ENCODE measurements at regions not wholly inside any gene's neighbourhood (a gene's known extent, or its start where the extent isn't known, plus 50 kb on each side); places are given as distances from the start of the nearest gene placed in this dataset.

DNA sequence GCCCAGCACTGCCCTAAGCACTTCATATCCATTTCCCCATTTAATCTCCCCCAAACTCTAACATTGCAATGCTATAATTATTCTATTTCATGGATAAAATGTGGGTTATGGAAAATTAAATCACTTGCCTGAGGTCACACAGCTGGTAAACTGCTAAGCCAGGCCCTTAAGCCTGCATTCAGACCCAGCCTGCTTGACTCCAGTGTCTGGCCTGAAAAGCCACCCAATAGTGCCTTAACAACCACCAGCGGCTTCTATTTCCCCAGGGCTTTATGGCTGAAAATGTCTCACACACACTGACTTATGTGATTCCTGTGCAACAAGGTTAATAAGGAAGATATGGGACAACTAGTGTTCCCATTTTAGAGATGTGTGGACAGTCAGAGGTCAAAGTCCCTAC is 178.5 kb upstream of the SNX19 start:
- DNase-seq (ENCODE audit: low spot score): no peak
- Histone ChIP-seq H3K36me3 (no peaks in the 10 kb centered on the region), H3K27ac (no peak overlapping the region), H3K9me3 (no peaks in the 10 kb centered on the region), H3K4me3 (no peak overlapping the region), H3K27me3 (no peaks in the 10 kb centered on the region), H3K4me1 (no peaks in the 10 kb centered on the region)
- TF ChIP-seq, protein P1, sequence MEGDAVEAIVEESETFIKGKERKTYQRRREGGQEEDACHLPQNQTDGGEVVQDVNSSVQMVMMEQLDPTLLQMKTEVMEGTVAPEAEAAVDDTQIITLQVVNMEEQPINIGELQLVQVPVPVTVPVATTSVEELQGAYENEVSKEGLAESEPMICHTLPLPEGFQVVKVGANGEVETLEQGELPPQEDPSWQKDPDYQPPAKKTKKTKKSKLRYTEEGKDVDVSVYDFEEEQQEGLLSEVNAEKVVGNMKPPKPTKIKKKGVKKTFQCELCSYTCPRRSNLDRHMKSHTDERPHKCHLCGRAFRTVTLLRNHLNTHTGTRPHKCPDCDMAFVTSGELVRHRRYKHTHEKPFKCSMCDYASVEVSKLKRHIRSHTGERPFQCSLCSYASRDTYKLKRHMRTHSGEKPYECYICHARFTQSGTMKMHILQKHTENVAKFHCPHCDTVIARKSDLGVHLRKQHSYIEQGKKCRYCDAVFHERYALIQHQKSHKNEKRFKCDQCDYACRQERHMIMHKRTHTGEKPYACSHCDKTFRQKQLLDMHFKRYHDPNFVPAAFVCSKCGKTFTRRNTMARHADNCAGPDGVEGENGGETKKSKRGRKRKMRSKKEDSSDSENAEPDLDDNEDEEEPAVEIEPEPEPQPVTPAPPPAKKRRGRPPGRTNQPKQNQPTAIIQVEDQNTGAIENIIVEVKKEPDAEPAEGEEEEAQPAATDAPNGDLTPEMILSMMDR (IDR thresholded peaks at IDR 0.05): no peak

DNA sequence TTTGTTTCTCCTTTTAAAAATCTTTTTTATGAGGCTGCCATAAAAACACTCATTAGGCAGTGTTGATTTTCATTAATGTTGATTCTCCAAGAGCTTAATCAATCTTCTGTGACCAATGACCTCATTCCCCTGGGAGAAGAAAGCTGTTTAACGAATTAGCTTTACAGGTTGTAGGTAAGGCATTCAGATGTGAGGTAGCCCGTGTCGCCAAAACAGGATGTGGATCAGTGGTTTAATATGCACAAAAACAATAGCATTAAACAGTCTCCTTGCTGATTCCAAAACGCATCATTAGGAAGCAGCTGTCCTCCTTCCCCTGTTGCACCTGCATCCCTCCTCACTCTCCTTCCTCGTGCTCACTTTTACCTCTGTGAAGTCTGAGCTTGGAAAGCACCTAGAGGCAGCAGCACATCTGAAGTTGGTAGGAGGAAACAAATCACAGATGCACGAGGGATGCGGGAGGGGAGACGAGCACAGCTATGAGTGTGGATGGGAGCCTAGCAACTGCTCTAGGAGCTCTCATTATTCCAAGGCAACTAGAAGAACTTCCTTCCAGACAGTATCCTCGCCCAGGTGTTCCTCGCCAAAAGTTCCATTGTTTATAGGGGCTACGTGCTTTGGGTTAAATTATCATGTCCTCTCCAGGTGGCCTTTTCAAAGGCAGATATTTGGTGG is 179.4 kb upstream of the SNX19 start:
- H3K27me3 ChIP-seq: no peaks in the 10 kb centered on the region
- no peaks in the 10 kb centered on the region for H3K36me3 ChIP-seq
- DNase-seq (ENCODE audit: low spot score): no peak
- no peaks in the 10 kb centered on the region for H3K4me1 ChIP-seq
- H3K9me3 ChIP-seq: no peaks in the 10 kb centered on the region
- H3K27ac ChIP-seq: no peak overlapping the region
- no peak overlapping the region for H3K4me3 ChIP-seq
- TF ChIP-seq, protein P1 (IDR thresholded peaks at IDR 0.05): no peak

DNA sequence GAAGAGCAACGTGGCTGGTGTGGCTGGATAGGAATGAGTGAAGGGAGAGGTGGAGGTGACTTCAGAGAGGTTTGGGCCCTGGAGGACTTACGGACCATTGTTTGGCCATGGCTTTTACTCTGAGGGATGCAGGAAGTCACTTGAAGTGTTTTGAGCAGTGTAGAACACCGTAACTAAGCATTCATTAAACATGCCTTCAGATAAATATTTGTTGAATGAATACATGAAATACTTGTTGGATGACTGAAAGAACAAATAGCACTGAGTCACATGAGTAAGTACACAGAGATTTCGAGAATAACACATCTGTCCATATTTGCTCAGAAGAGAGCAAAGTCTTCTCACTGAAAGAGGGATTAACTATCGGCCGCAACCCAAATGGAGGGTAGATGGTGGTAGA is 182.7 kb upstream of the SNX19 start:
- H3K4me3 ChIP-seq: no peak overlapping the region

DNA sequence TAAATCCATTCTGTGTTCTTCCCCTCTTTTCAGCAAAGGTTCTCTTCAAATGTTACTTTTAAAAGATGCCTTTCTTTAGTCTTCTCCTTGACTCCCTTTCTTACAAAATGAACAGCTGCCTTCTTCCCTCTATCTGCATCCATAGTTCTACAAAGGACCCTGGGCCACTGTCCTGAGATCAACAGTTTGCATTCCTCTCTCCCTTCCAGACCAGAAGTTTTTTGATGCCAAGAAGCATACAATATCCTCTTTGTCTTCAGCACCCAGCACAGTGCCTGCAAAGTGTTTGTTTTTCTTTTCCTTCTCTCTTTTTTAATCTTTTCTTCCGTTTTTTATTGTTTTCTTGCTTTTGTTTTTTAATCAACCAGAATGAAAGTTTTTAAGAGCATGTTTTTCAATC is 183.5 kb upstream of the SNX19 start:
- TF ChIP-seq, protein P1 (IDR thresholded peaks at IDR 0.05): no peak

More for the DNA sequence above, 182.7 kb upstream of the SNX19 start:
- H3K9me3 ChIP-seq: no peaks in the 10 kb centered on the region
- TF ChIP-seq, protein P1 (IDR thresholded peaks at IDR 0.05): no peak
- H3K27ac ChIP-seq: no peak overlapping the region
- no peaks in the 10 kb centered on the region for H3K36me3 ChIP-seq
- no peaks in the 10 kb centered on the region for H3K4me1 ChIP-seq
- no peaks in the 10 kb centered on the region for H3K27me3 ChIP-seq
- DNase-seq (ENCODE audit: low spot score): no peak

DNA sequence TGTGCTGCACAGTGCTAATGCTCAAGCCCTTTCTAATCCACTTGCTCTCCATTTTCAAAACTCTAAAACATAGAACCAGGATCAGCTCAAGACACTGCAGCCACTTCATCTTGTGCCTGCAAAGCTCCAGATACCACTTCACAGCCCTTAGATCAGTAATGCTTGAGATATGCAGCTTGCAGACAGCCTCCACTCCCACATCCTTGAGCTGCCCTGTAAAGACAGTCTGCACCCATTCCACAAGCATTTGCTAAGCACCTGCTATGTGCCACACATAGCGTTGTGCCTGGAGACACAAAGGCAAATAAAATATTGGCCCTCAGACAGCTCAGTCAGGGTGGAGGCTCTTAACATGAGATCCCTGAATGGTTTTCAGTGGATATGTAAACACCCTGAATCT is 192.5 kb upstream of the SNX19 start:
- Histone ChIP-seq H3K27ac (no peak overlapping the region), H3K27me3 (no peaks in the 10 kb centered on the region), H3K36me3 (no peaks in the 10 kb centered on the region), H3K4me3 (no peak overlapping the region), H3K9me3 (peaks cover 0 to 17% of the 10 kb centered on the region in 2 donors), H3K4me1 (no peaks in the 10 kb centered on the region)
- DNase-seq (ENCODE audit: low spot score): no peak
- TF ChIP-seq, protein P1 (IDR thresholded peaks at IDR 0.05): no peak

More for the DNA sequence above, 183.5 kb upstream of the SNX19 start:
- no peak overlapping the region for H3K4me3 ChIP-seq
- H3K27ac ChIP-seq: no peak overlapping the region
- H3K4me1 ChIP-seq: no peaks in the 10 kb centered on the region
- no peaks in the 10 kb centered on the region for H3K9me3 ChIP-seq
- DNase-seq (ENCODE audit: low spot score): no peak
- H3K27me3 ChIP-seq: no peaks in the 10 kb centered on the region
- H3K36me3 ChIP-seq: no peaks in the 10 kb centered on the region

DNA sequence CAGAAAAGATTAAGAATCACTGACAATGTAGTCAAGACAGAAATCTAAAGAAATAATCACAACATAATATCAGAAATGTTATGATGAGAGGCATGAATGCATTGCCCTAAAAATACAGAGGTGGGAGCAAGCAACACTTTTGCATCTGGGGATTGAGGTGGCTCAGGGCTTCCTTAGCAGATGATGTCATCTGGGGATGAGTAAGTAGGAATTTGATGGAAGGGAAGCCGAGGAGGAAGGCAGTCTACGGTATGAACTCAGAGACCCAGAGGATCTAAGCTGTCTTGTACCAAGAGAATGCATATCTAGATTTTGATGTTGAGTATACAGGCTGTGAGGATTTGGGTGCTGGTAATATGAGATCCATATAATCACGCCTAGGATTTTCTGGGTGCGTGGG is 193.0 kb upstream of the SNX19 start:
- H3K27me3 ChIP-seq: no peaks in the 10 kb centered on the region
- DNase-seq (ENCODE audit: low spot score): no peak
- H3K4me1 ChIP-seq: no peaks in the 10 kb centered on the region
- H3K27ac ChIP-seq: no peak overlapping the region
- no peak overlapping the region for H3K4me3 ChIP-seq
- H3K36me3 ChIP-seq: no peaks in the 10 kb centered on the region
- TF ChIP-seq, protein P1 (IDR thresholded peaks at IDR 0.05): no peak
- H3K9me3 ChIP-seq: peaks cover 0 to 17% of the 10 kb centered on the region in 2 donors

All from right atrium auricular region (tissue), 2 donors.